SW480 (cell line): ENCODE measurements at regions not wholly inside any gene's neighbourhood (a gene's known extent, or its start where the extent isn't known, plus 50 kb on each side); places are given as distances from the start of the nearest gene placed in this dataset.

Experiments used
- DNase-seq: peaks from one replicate; pipeline ENCODE4 v3.0.0-alpha.2; 2016; ENCODE audit warnings: low spot score

- no peak for DNase-seq
Measured at GRCh38 chr11:10619131-10619680, 50.7 kb upstream of the LYVE1 start.

- no peak for DNase-seq
Measured at GRCh38 chr11:10618490-10618889, 50.0 kb upstream of the LYVE1 start.
